ENCODE measurements at regions not wholly inside any gene's neighbourhood (a gene's known extent, or its start where the extent isn't known, plus 50 kb on each side); places are given as distances from the start of the nearest gene placed in this dataset.

DNA sequence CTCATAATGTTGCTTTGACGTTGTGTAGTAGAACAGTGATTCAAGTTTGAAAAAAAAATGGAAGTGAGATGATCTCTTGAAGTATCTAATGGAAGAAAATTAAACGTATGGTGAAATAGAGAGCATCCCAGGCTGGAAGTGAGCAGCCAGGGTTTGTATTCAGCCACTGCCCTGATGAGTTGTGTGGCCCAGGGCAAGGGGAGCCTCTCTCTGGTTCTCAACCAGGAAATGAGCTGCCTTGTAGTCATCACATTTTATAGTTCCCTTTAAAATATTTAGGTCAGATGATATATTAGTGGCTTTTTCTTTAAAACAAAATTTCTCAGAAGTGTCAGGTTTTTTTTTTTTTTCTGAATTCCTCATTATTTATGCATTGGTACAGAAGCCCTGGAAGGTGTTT lies 150.3 kb downstream of the GPAT3 start:
- DNase-seq (ENCODE audit: insufficient read length, low spot score): no peak
- TF ChIP-seq SPI1 (IDR thresholded peaks at IDR 0.05; ENCODE audit: low read depth, low read length) (no peak), TAF1 (IDR thresholded peaks at IDR 0.05; ENCODE audit: low read depth, low read length) (no peak), POU2F2 (IDR thresholded peaks at IDR 0.05; ENCODE audit: low read depth, low read length) (no peak), POLR2A (IDR thresholded peaks at IDR 0.05; ENCODE audit: low read depth, low read length) (no peak), PAX5 (IDR thresholded peaks at IDR 0.05; ENCODE audit: insufficient read depth, low read length, severe bottlenecking) (no peak), POLR2AphosphoS5 (IDR thresholded peaks at IDR 0.05; ENCODE audit: low read depth, low read length) (no peak)
- no peak for FAIRE-seq

DNA sequence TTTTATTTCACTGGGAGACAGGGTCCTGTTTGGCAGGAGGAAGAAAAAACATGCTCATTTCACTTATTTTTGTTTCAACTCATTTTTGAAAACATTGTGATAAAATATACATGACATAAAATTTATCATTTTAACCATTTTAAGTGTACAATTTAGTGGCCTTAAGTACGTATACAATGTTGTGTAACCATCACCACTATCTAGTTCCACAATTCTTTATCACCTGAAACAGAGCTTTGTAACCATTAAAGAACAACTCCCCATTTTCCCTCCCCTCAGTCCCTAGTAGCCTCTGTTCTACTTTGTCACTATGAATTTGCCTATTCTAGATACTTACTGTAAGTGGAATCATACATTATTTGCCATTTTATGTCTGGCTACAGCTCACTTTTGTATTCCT lies 143.8 kb downstream of the GPAT3 start:
- TF ChIP-seq PAX5 (IDR thresholded peaks at IDR 0.05; ENCODE audit: insufficient read depth, low read length, severe bottlenecking) (no peak), SPI1 (IDR thresholded peaks at IDR 0.05; ENCODE audit: low read depth, low read length) (no peak), POLR2AphosphoS5 (IDR thresholded peaks at IDR 0.05; ENCODE audit: low read depth, low read length) (no peak), POLR2A (IDR thresholded peaks at IDR 0.05; ENCODE audit: low read depth, low read length) (no peak), POU2F2 (IDR thresholded peaks at IDR 0.05; ENCODE audit: low read depth, low read length) (no peak), TAF1 (IDR thresholded peaks at IDR 0.05; ENCODE audit: low read depth, low read length) (no peak)
- no peak for DNase-seq (ENCODE audit: insufficient read length, low spot score)
- FAIRE-seq: no peak

DNA sequence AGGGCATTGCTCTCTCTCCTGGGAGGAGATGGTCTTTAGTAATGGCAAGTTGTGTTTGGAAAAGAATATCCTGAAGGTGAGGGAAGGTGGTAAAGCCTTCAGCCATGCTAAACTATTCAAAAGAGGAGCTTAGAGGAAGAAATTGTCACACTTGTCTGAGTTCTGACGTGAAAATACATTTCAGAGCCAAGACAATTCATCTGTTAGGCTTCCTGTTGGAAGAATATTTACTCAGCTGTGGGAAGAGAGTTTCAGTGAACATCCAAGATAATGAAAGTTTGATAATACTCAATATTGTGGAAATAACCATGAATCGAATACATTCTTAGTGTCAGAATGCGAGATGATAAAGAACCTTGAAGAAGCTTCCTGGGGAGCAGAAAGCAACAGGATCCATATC lies 143.3 kb downstream of the GPAT3 start:
- DNase-seq (ENCODE audit: insufficient read length, low spot score): no peak
- no peak for FAIRE-seq
- TF ChIP-seq PAX5 (IDR thresholded peaks at IDR 0.05; ENCODE audit: insufficient read depth, low read length, severe bottlenecking) (no peak), POLR2A (IDR thresholded peaks at IDR 0.05; ENCODE audit: low read depth, low read length) (no peak), TAF1 (IDR thresholded peaks at IDR 0.05; ENCODE audit: low read depth, low read length) (no peak), POU2F2 (IDR thresholded peaks at IDR 0.05; ENCODE audit: low read depth, low read length) (no peak), SPI1 (IDR thresholded peaks at IDR 0.05; ENCODE audit: low read depth, low read length) (no peak), POLR2AphosphoS5 (IDR thresholded peaks at IDR 0.05; ENCODE audit: low read depth, low read length) (no peak)

DNA sequence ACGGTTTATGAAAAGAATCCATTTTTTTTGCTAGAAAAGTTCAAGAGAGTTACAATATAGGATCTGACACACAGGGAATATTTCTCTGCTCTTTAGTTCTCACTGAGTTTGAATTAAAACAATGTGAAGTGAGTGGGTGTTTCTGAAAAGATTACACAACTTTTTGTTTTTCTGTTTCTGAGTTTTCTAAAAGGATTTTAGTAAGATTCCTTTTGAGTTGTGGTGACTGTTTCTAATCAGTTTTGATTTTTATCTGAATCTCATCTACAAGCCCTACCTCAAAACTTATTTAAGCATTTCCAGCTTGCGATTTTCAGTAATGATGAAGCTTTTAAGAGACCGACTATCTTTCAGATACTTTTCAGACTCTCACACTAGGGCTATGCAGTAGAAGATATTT lies 141.7 kb downstream of the GPAT3 start:
- no peak for DNase-seq (ENCODE audit: insufficient read length, low spot score)
- TF ChIP-seq POLR2AphosphoS5 (IDR thresholded peaks at IDR 0.05; ENCODE audit: low read depth, low read length) (no peak), PAX5 (IDR thresholded peaks at IDR 0.05; ENCODE audit: insufficient read depth, low read length, severe bottlenecking) (no peak), POLR2A (IDR thresholded peaks at IDR 0.05; ENCODE audit: low read depth, low read length) (no peak), SPI1 (IDR thresholded peaks at IDR 0.05; ENCODE audit: low read depth, low read length) (no peak), POU2F2 (IDR thresholded peaks at IDR 0.05; ENCODE audit: low read depth, low read length) (no peak), TAF1 (IDR thresholded peaks at IDR 0.05; ENCODE audit: low read depth, low read length) (no peak)
- FAIRE-seq: no peak

DNA sequence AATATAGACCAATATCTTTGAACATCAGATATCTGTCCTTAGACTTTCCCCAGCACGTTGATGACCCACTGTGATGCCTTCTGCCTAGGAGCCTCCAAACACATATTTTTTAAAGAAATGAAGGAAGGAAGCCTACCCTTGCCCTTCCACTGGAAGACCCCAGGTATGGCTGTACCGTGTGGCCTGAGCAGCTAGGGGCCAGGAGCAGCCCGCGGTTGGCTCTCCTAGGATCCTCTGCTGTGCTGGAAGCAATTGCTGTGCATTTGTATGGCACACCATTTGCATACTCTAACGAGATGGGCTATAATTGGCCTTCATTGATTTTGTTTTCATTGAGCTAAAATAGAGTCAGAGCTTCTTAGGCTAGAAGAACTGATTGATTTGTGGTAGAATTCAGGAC lies 128.8 kb downstream of the GPAT3 start:
- no peak for TF ChIP-seq POLR2AphosphoS5 (IDR thresholded peaks at IDR 0.05; ENCODE audit: low read depth, low read length)
- TF ChIP-seq SPI1 (IDR thresholded peaks at IDR 0.05; ENCODE audit: low read depth, low read length): no peak
- no peak for TF ChIP-seq TAF1 (IDR thresholded peaks at IDR 0.05; ENCODE audit: low read depth, low read length)
- TF ChIP-seq POU2F2 (IDR thresholded peaks at IDR 0.05; ENCODE audit: low read depth, low read length): no peak
- no peak for TF ChIP-seq PAX5 (IDR thresholded peaks at IDR 0.05; ENCODE audit: insufficient read depth, low read length, severe bottlenecking)
- no peak for FAIRE-seq
- no peak for DNase-seq (ENCODE audit: insufficient read length, low spot score)

DNA sequence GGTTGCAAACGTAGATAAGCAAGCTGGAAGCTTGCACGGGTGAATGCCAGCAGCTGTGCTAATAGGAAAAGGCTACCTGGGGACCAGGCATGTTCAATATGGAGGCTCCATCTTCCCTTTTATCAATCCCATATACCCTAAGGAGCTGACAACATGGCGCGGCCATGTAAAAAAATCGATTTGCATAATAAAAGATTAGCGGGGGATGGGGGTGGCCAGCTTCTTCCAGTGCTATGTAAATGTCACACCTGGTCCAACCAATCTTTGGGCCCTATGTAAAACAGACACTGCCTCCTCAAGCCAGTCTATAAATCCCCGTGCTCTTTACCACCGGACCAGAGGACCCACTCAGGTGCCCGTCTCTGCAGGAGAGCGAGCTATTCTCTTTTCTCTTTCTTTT lies 128.2 kb downstream of the GPAT3 start:
- TF ChIP-seq TAF1 (IDR thresholded peaks at IDR 0.05; ENCODE audit: low read depth, low read length) (no peak), POLR2AphosphoS5 (IDR thresholded peaks at IDR 0.05; ENCODE audit: low read depth, low read length) (no peak), POU2F2 (IDR thresholded peaks at IDR 0.05; ENCODE audit: low read depth, low read length) (no peak), PAX5 (IDR thresholded peaks at IDR 0.05; ENCODE audit: insufficient read depth, low read length, severe bottlenecking) (no peak), POLR2A (IDR thresholded peaks at IDR 0.05; ENCODE audit: low read depth, low read length) (no peak), SPI1 (IDR thresholded peaks at IDR 0.05; ENCODE audit: low read depth, low read length) (no peak)
- DNase-seq (ENCODE audit: insufficient read length, low spot score): no peak
- FAIRE-seq: no peak

DNA sequence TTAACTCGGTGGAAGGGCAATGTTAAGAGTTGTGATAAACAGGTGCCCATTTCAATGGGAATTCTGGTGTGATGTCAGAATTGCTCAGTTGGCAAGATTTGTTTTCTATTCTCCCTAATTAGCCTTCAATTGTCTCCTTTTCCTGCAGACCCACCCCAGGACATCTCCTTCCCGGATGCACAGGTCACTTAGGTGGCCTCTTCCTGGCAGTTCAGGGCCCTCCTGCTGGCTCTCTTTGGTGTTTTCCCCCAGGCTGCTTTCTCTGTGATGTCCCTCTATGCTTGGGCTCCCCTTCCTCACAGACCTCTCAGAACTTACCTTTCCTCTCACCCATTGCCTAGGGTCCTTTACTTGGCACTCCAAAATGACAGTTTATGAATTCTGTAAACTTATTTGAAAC lies 126.3 kb downstream of the GPAT3 start:
- TF ChIP-seq TAF1 (IDR thresholded peaks at IDR 0.05; ENCODE audit: low read depth, low read length) (no peak), SPI1 (IDR thresholded peaks at IDR 0.05; ENCODE audit: low read depth, low read length) (no peak), POU2F2 (IDR thresholded peaks at IDR 0.05; ENCODE audit: low read depth, low read length) (no peak), POLR2AphosphoS5 (IDR thresholded peaks at IDR 0.05; ENCODE audit: low read depth, low read length) (no peak), PAX5 (IDR thresholded peaks at IDR 0.05; ENCODE audit: insufficient read depth, low read length, severe bottlenecking) (no peak)
- FAIRE-seq (no peak), DNase-seq (ENCODE audit: insufficient read length, low spot score) (no peak)

DNA sequence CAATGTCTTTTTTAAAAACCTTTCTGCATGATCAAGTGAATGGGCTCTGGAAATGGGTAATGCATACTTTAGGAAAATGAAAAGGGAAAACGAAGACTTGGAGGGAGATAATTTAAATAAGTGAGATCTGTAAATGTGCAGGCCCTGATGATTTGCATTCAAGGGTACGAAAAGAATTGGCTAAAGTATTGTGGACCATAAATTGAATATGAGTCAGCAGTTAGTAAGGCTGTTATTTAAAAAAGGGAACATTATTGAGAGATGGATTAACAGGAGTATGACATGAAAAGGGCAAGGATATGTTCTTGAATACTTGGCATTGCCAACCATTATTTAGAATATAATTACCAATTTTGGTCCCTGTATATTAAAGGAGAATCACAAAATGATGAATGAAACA lies 125.5 kb downstream of the GPAT3 start:
- FAIRE-seq (no peak), DNase-seq (ENCODE audit: insufficient read length, low spot score) (no peak)
- TF ChIP-seq TAF1 (IDR thresholded peaks at IDR 0.05; ENCODE audit: low read depth, low read length) (no peak), POLR2AphosphoS5 (IDR thresholded peaks at IDR 0.05; ENCODE audit: low read depth, low read length) (no peak), PAX5 (IDR thresholded peaks at IDR 0.05; ENCODE audit: insufficient read depth, low read length, severe bottlenecking) (no peak), SPI1 (IDR thresholded peaks at IDR 0.05; ENCODE audit: low read depth, low read length) (no peak), POLR2A (IDR thresholded peaks at IDR 0.05; ENCODE audit: low read depth, low read length) (no peak), POU2F2 (IDR thresholded peaks at IDR 0.05; ENCODE audit: low read depth, low read length) (no peak)

DNA sequence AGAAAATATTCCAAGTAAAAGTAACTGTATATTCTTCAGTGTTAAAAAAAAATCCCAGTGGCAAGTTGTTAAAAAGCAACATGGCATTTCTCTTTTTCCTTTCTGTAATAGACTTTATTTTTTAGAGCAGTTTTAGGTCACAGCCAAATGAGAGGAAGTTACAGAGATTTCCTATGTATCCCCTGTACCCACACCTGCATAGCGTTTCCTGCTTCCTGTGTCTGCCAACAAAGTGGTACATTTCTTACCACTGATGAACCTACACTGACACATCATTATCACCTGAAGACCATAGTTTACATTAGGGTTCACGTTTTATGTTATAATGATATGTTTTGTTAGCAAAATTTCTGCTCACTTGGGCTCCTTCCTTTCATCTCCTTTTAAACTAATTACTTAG lies 124.7 kb downstream of the GPAT3 start:
- FAIRE-seq (no peak), DNase-seq (ENCODE audit: insufficient read length, low spot score) (no peak)
- TF ChIP-seq PAX5 (IDR thresholded peaks at IDR 0.05; ENCODE audit: insufficient read depth, low read length, severe bottlenecking) (no peak), POLR2AphosphoS5 (IDR thresholded peaks at IDR 0.05; ENCODE audit: low read depth, low read length) (no peak), TAF1 (IDR thresholded peaks at IDR 0.05; ENCODE audit: low read depth, low read length) (no peak), POLR2A (IDR thresholded peaks at IDR 0.05; ENCODE audit: low read depth, low read length) (no peak), POU2F2 (IDR thresholded peaks at IDR 0.05; ENCODE audit: low read depth, low read length) (no peak), SPI1 (IDR thresholded peaks at IDR 0.05; ENCODE audit: low read depth, low read length) (no peak)

DNA sequence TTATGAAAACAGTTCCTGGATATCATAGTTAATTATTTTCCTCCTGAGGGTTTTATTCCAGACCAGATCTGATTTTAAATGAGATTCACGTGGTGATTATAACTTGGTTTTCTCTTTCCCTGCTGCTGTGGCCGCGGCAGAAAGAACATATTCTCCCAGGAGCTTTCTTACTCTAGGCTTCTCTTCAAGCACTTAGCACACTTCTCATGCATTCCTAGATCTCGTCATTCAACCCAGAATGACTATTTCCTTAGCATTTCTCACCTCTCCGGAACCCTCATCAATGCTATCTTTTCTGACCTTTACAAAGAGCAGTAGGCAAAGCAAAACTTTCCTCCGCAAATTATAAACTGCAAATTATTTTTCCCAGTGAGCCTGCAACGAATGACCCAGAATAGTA lies 122.9 kb downstream of the GPAT3 start:
- FAIRE-seq: no peak
- DNase-seq (ENCODE audit: insufficient read length, low spot score): no peak
- TF ChIP-seq SPI1 (IDR thresholded peaks at IDR 0.05; ENCODE audit: low read depth, low read length) (no peak), POLR2AphosphoS5 (IDR thresholded peaks at IDR 0.05; ENCODE audit: low read depth, low read length) (no peak), TAF1 (IDR thresholded peaks at IDR 0.05; ENCODE audit: low read depth, low read length) (no peak), PAX5 (IDR thresholded peaks at IDR 0.05; ENCODE audit: insufficient read depth, low read length, severe bottlenecking) (no peak), POU2F2 (IDR thresholded peaks at IDR 0.05; ENCODE audit: low read depth, low read length) (no peak), POLR2A (IDR thresholded peaks at IDR 0.05; ENCODE audit: low read depth, low read length) (no peak)
